GM12891 (cell line): ENCODE measurements at regions not wholly inside any gene's neighbourhood (a gene's known extent, or its start where the extent isn't known, plus 50 kb on each side); places are given as distances from the start of the nearest gene placed in this dataset.

ENCODE experiments used
- DNase-seq: peaks from one replicate; pipeline ENCODE4 v3.0.0; 2011; ENCODE audit warnings: low spot score; ENCODE audit not compliant: insufficient read length
- FAIRE-seq: peaks from 2 replicates; lab custom pipeline; 2011; peaks lifted over from hg19 to GRCh38; lab: Jason Lieb, UNC
- PAX5 ChIP-seq: IDR thresholded peaks from 2 replicates; pipeline ENCODE4 v1.6.1; 2011; ENCODE audit warnings: low read length, moderate library complexity, mild to moderate bottlenecking; ENCODE audit not compliant: insufficient read depth, severe bottlenecking
- POLR2A ChIP-seq: IDR thresholded peaks from 2 replicates; pipeline ENCODE4 v1.6.1; 2011; ENCODE audit warnings: low read depth, low read length, control low read depth
- POLR2AphosphoS5 ChIP-seq: IDR thresholded peaks from 2 replicates; pipeline ENCODE4 v1.6.1; 2011; ENCODE audit warnings: low read depth, low read length, control low read depth
- POU2F2 ChIP-seq: IDR thresholded peaks from 2 replicates; pipeline ENCODE4 v1.6.1; 2011; ENCODE audit warnings: low read depth, mild to moderate bottlenecking, control low read depth, low read length, moderate library complexity
- SPI1 ChIP-seq: IDR thresholded peaks from 2 replicates; pipeline ENCODE4 v1.6.1; 2011; ENCODE audit warnings: low read depth, low read length, control low read depth
- TAF1 ChIP-seq: IDR thresholded peaks from 2 replicates; pipeline ENCODE4 v1.6.1; 2011; ENCODE audit warnings: low read depth, low read length, control low read depth

DNA sequence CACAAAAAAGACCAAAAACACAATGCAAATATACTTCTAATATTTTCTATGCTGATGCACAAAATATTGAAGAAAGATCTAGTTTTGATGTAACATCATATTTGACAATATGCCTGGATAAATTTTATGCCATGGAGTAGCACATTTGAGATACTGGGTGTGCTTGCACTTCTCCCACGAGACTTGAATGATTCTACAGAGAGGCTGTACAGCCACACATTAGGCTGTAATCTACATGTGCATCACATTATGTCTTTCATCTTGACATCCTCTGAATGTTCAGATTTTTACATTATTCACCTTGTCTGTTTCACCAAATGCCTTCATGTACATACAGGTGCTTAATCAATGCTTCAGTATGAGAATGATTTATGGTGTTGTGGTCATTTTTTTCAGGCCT lies 756.4 kb upstream of the CDH7 start:
- TF ChIP-seq TAF1 (no peak), POU2F2 (no peak), POLR2A (no peak), POLR2AphosphoS5 (no peak), PAX5 (no peak), SPI1 (no peak)
- no peak for FAIRE-seq
- no peak for DNase-seq

DNA sequence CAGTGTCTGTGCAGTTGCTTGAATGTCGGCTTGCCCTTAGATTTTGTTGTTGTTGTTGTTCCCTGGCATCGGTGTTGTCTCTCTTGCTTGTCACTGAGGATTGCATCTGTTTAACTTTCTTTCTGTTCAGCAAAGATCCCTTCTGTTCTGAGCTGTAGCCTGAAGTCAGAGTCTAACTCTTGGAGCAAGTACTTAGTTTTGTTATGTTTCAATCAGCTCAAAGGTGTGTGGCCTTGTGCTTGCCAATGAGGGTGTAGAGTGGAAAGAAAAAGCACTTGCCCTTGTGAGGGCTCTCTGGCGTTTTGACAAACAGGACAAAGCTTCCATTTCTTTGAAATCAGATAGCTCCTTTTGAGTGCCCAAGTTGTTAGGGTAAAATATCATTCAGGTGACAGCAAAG lies 757.1 kb upstream of the CDH7 start:
- DNase-seq: no peak
- no peak for TF ChIP-seq SPI1
- no peak for TF ChIP-seq POLR2AphosphoS5
- TF ChIP-seq PAX5: no peak
- TF ChIP-seq POLR2A: no peak
- no peak for TF ChIP-seq TAF1
- no peak for TF ChIP-seq POU2F2
- no peak for FAIRE-seq

DNA sequence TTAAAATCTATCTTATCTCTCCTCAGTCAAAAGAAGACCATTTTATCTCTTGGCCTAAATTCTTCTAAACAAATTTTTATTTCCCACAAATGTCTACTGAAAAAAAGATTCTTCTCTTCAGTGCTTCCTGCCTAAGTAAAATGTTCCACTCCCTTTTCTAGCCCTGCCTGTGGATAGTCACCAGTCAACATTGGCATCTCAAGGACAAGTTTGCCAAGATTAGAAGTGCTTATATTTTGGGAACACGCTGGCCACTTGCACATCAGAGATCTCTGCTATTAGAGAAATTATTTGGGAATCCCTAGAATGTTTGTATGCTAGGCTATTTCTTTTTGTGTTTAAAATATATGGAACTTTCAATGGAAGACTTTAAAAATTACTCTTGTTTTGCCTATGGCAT lies 758.2 kb upstream of the CDH7 start:
- FAIRE-seq: no peak
- DNase-seq: no peak
- no peak for TF ChIP-seq TAF1
- TF ChIP-seq PAX5: no peak
- no peak for TF ChIP-seq POLR2AphosphoS5
- no peak for TF ChIP-seq SPI1
- no peak for TF ChIP-seq POU2F2
- TF ChIP-seq POLR2A: no peak

DNA sequence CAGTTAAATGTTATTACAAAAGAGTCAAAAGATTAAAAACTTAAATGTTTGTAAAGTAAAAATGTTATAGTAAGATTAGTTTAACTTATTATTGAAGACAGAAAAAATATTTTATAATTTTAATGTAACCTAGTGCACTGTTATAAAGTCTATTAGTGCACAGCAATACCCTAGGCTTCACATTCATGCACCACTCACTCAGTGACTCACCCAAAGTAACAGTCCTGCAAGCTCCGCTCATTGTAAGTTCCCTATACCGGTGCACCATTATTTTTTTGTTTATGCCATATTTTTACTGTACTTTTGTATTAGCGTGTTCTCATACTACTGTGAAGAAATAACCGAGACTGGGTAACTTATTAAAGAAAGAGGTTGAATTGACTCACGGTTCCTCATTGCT lies 759.7 kb upstream of the CDH7 start:
- DNase-seq (no peak), FAIRE-seq (no peak)
- TF ChIP-seq POU2F2: no peak
- no peak for TF ChIP-seq TAF1
- TF ChIP-seq SPI1: no peak
- TF ChIP-seq PAX5: no peak
- no peak for TF ChIP-seq POLR2A
- TF ChIP-seq POLR2AphosphoS5: no peak

DNA sequence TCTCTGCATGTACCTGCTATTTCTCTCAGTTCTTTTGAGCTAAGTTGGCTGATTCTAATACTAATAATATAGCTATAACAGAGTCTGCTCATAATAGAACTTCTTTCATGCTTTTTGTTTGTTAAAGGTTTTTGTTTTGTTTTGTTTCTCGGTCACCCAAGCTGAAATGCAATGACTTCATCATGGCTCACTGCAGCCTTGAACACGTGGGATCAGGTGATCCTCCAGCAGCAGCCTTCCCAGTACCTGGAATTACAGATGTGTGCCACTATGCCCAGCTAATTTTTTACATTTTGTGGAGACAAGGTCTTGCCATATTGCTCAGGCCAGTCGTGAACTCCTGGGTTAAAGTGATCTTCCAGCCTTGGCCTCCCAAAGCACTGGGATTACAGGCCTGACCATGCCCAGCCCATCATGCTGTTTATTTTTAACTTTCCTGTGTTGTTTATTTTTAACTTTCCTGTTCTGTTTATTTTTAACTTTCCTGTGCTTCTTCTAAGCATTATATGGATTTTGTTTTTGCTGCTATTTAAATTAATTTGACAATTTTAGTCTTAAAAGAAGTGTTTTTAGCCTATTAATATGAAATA lies 763.8 kb upstream of the CDH7 start:
- TF ChIP-seq POU2F2 (no peak), POLR2A (no peak), POLR2AphosphoS5 (no peak), SPI1 (no peak), TAF1 (no peak), PAX5 (no peak)
- no peak for FAIRE-seq
- DNase-seq: no peak

DNA sequence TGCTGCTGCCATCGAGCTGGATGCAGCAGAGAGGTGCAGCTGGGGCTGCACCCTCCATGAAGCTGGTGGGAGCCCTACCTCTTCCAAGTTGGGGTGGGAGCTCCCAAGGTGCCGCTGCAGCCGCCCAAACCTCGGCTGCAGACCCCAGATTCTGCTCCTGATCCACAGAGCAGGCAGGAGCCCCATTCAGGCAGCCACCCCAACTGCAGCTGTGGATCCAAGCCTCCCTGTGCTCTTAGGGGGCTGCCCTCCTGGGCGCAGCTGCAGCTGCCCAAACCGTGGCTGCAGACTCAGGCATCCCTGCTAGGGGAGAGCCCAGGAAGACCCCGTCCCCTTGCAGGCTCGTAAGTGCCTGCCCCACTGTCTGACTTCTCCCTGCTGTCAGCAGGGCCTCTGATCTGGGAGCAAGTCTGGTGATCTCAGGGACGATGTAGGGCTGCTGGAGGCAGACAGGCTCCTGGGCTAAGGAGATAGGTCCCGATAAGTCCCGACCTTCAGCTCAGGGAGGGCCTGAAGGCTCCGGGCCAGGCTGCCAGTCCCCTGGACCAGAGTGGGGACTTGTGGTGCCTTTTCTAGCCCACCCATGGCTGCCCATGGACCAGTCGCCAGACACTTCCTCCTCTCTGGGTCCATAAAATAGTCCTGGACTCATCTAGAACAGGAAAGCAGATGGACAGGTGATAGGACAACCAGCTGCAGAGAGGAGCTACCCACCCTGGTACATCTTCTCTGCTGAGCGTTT lies 767.1 kb upstream of the CDH7 start:
- no peak for FAIRE-seq
- no peak for TF ChIP-seq SPI1
- TF ChIP-seq POLR2A: no peak
- TF ChIP-seq PAX5: no peak
- TF ChIP-seq POLR2AphosphoS5: no peak
- no peak for TF ChIP-seq POU2F2
- no peak for TF ChIP-seq TAF1
- no peak for DNase-seq

DNA sequence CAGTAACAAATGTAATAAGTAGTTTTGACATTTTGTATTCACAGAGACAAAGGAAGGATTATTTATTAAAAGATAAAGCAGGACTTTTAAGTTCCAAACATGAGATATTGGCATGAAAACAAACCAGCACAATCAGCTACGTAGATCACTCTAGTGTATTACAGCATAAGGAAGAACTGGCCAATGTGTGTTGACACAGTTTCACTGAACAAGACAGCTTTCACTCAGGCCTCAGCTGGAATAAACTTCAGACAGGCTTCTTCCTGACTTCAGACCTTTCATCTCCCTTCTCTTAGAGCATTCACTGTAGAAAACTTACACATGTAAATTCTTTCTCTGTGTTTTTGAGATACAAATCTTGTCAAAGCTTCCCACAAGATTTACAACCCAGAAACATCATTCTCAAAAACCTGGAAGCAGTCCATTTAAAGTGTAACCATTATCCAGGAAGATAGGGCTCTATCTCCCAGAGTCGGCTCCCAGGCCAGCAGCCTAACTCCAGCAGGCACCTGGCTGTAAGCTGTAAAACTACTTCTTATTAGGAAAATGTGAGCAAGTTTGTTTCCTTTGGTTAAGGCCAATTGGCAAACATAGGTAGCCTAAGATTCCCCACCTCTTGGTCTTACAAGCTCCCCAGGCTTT lies 768.3 kb upstream of the CDH7 start:
- TF ChIP-seq POLR2AphosphoS5: no peak
- TF ChIP-seq POU2F2: no peak
- TF ChIP-seq POLR2A: no peak
- FAIRE-seq (no peak), DNase-seq (no peak)

DNA sequence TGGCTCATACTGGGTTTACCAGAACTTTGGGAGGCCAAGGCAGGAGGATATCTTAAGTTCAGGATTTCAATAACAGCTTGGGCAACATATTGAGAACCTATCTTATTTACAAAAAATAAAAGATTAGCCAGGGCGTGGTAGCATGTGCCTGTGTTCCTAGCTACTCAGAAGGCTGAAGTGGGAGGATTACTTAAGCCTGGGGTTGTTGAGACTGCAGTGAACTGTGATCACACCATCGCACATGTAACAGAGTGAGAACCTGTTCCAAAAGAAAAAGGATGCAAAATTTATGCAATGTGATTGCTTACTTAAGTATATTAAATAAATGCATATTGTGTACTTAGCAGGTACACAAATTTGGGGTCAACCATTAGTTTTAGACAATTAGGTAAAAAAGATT lies 768.9 kb upstream of the CDH7 start:
- DNase-seq: no peak
- FAIRE-seq: no peak
- TF ChIP-seq POLR2AphosphoS5 (no peak), PAX5 (no peak), TAF1 (no peak), POU2F2 (no peak), SPI1 (no peak), POLR2A (no peak)

DNA sequence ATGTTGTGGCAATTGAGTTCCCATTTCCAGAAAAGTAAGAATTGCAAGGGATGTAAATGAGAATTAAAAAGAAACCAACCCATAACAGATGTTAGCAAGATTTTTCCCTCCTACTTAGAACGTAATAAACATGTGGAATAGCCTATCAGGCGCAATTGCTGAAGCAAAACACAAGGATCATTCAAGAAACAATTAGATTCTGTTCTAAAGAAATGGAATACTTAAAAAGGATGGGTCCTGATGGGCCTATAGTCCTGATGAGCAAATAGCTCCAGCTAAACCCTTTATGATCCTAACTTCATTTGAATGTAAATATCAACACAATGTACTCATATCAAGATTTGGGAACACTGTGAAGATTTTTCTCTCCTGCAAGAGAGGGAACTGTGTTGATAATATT lies 771.0 kb upstream of the CDH7 start:
- FAIRE-seq (no peak), DNase-seq (no peak)
- TF ChIP-seq PAX5 (no peak), POLR2AphosphoS5 (no peak), SPI1 (no peak), TAF1 (no peak), POU2F2 (no peak), POLR2A (no peak)
